ENCODE measurements at regions not wholly inside any gene's neighbourhood (a gene's known extent, or its start where the extent isn't known, plus 50 kb on each side); places are given as distances from the start of the nearest gene placed in this dataset.

GRCh38 chr19:32246006-32246405 is 99.4 kb upstream of the ZNF507 start:
- Histone ChIP-seq H3K4me1 (replicated peaks in 1 of 4; ENCODE audit: control insufficient read depth in 3 of 4, insufficient read depth in 4 of 4, low read length in 3 of 4) (no peaks in the 10 kb centered on the region), H4K5ac (ENCODE audit: insufficient read length, low read depth, low read length) (no peak overlapping the region), H4K20me1 (replicated peaks in 1 of 2; ENCODE audit: control insufficient read depth in 1 of 2, insufficient read depth in 2 of 2, low read length in 2 of 2) (no peaks in the 10 kb centered on the region), H3K18ac (ENCODE audit: extremely low read depth, low read length) (no peak overlapping the region), H3K4me2 (ENCODE audit: insufficient read depth in 1 of 2, low read depth in 2 of 2, low read length in 2 of 2) (no peak overlapping the region), H3K27ac (ENCODE audit: low read depth, low read length) (no peak overlapping the region), H4K8ac (ENCODE audit: extremely low read depth, insufficient read depth, low read length) (no peak overlapping the region), H3K9ac (replicated peaks in 1 of 4; ENCODE audit: extremely low read depth in 1 of 4, low read depth in 3 of 4, low read length in 3 of 4) (no peak overlapping the region), H3K9me3 (ENCODE audit: insufficient read depth in 2 of 2, low read depth in 1 of 2, low read length in 1 of 2) (no peaks in the 10 kb centered on the region), H3K4me3 (ENCODE audit: extremely low read depth in 1 of 4, insufficient read depth in 2 of 4, low read depth in 3 of 4, low read length in 4 of 4) (no peak overlapping the region), H3K27me3 (replicated peaks in 1 of 4; ENCODE audit: control insufficient read depth in 3 of 4, extremely low read depth in 1 of 4, insufficient read depth in 3 of 4, low read length in 3 of 4) (no peaks in the 10 kb centered on the region), H3K23me2 (ENCODE audit: low read depth, low read length) (no peaks in the 10 kb centered on the region), H3K23ac (ENCODE audit: insufficient read length) (no peak overlapping the region), H2BK15ac (ENCODE audit: low read length) (no peak overlapping the region), H2BK5ac (ENCODE audit: low read depth, low read length) (no peak overlapping the region), H2AFZ (ENCODE audit: low read length) (no peak overlapping the region; the same call in 1 of the 2 replicates), H2BK120ac (replicated peaks; ENCODE audit: low read depth, low read length) (no peak overlapping the region), H3K4ac (replicated peaks; ENCODE audit: insufficient read length, low read depth, low read length) (no peak overlapping the region), H3K14ac (ENCODE audit: insufficient read length) (no peak overlapping the region), H2AK5ac (ENCODE audit: low read depth, low read length) (no peak overlapping the region), H3K56ac (replicated peaks; ENCODE audit: insufficient read length, low read depth, low read length) (no peak overlapping the region), H2BK12ac (ENCODE audit: low read depth, low read length) (no peak overlapping the region), H3K79me1 (ENCODE audit: low read depth, low read length) (no peaks in the 10 kb centered on the region), H3K79me2 (ENCODE audit: control insufficient read depth in 1 of 2, insufficient read depth in 2 of 2, low read length in 2 of 2) (no peaks in the 10 kb centered on the region), H2BK20ac (ENCODE audit: low read length) (no peak overlapping the region), H3K36me3 (ENCODE audit: control insufficient read depth in 2 of 4, insufficient read depth in 4 of 4, low read length in 3 of 4) (no peaks in the 10 kb centered on the region), H4K91ac (replicated peaks; ENCODE audit: insufficient read length, low read length) (no peak overlapping the region)
- CTCF ChIA-PET (ENCODE audit: partially characterized antibody): interaction anchor here (0.8 kb wide), 1 partner anchor 22 kb away, joined by 4 read pairs; no protein-coding TSS in a partner anchor
- DNase-seq (ENCODE audit: low read depth in 1 of 2, low spot score in 2 of 2) (no peak), FAIRE-seq (no peak)
- 86% methylated on average over 5 of the region's 5 CpGs; no CpG with 5 or more reads in 1 of the 2 experiments for WGBS, 2 experiments (ENCODE audit: extremely low coverage in 1 of 2, insufficient coverage in 1 of 2, insufficient read length in 1 of 2, insufficient replicate concordance in 2 of 2, low coverage in 1 of 2, low lambda C conversion rate in 2 of 2, missing lambda C conversion rate in 1 of 2)
- TF ChIP-seq GABPA (IDR thresholded peaks at IDR 0.05; ENCODE audit: borderline replicate concordance, insufficient read depth, low read length): no peak
- TF ChIP-seq JUN (IDR thresholded peaks at IDR 0.05; ENCODE audit: low read depth, low read length): no peak
- no peak for TF ChIP-seq TCF12 (IDR thresholded peaks at IDR 0.05; ENCODE audit: low read depth, low read length)
- TF ChIP-seq SIX5 (IDR thresholded peaks at IDR 0.05; ENCODE audit: low read depth, low read length): no peak
- TF ChIP-seq MAX (IDR thresholded peaks at IDR 0.05): no peak
- POLR2A ChIA-PET (ENCODE audit: partially characterized antibody): no interaction called here
